HepG2 (cell line): ENCODE measurements at regions not wholly inside any gene's neighbourhood (a gene's known extent, or its start where the extent isn't known, plus 50 kb on each side); places are given as distances from the start of the nearest gene placed in this dataset.

Experiments
- POLR2A ChIP-seq, 2 experiments: IDR thresholded peaks; 2 replicates each; pipeline ENCODE4 v1.6.1; 2011; ENCODE audit warnings: low read depth in 2 of 2, low read length in 2 of 2, mild to moderate bottlenecking in 1 of 2, moderate library complexity in 1 of 2; ENCODE audit not compliant: insufficient read depth in 1 of 2
- POLR2AphosphoS5 ChIP-seq: IDR thresholded peaks from 2 replicates; pipeline ENCODE4 v1.6.1; 2012; ENCODE audit warnings: low read depth, low read length
- SMC3 ChIP-seq: IDR thresholded peaks from 2 replicates; pipeline ENCODE4 v1.6.1; 2011; ENCODE audit warnings: low read length, improper control_type of control experiment

- TF ChIP-seq POLR2AphosphoS5 (no peak), POLR2A (IDR thresholded peaks at IDR 0.05; ENCODE audit: insufficient read depth in 1 of 2, low read depth in 2 of 2, low read length in 2 of 2) (no peak), SMC3 (no peak)
These were observed 166.5 kb upstream of the RORB start for GRCh38 chr9:74330487-74331214.
